Caco-2 (cell line): ENCODE measurements at regions not wholly inside any gene's neighbourhood (a gene's known extent, or its start where the extent isn't known, plus 50 kb on each side); places are given as distances from the start of the nearest gene placed in this dataset.

Experiments used
- BruUV-seq: library from RNA; stranded (reverse); fragments of 400-500 nt; replicated peaks from 2 replicates; lab custom pipeline; 2021; lab: Mats Ljungman, UMichigan
- CTCF ChIA-PET: fragments of 300-600 bp; sonication (Branson Sonifier 250); formaldehyde crosslinking; loops from one replicate; lab custom pipeline; 2022; ENCODE audit warnings: antibody characterized with exemption; lab: Charles Lee
- POLR2A ChIA-PET: fragments of 300-600 bp; sonication (Branson Sonifier 250); formaldehyde crosslinking; loops from one replicate; lab custom pipeline; 2022; ENCODE audit warnings: antibody characterized with exemption; lab: Charles Lee
- DNase-seq, 2 experiments: peaks; one replicate each; pipeline versions ENCODE4 v3.0.0 to v3.0.0-alpha.2; 2020 to 2022
- H3K27me3 ChIP-seq: replicated peaks from 2 replicates; pipeline ENCODE4 v1.6.0; 2011; ENCODE audit warnings: low read length; ENCODE audit not compliant: control insufficient read depth, insufficient read depth
- H3K36me3 ChIP-seq: 2 replicates; pipeline ENCODE4 v1.5.1; 2011; ENCODE audit warnings: low read length; ENCODE audit not compliant: control insufficient read depth, insufficient read depth
- H3K4me1 ChIP-seq: fragments of 250-450 bp; sonication (Bioruptor Pico); 2 replicates; pipeline ENCODE4 v1.5.1; 2020; ENCODE audit warnings: mild to moderate bottlenecking
- H3K4me3 ChIP-seq: 2 replicates; pipeline ENCODE4 v1.5.1; 2011; ENCODE audit warnings: low read depth, mild to moderate bottlenecking, control low read depth, low read length
- H3K9me3 ChIP-seq: fragments of 250-450 bp; sonication (Bioruptor Pico); 2 replicates; pipeline ENCODE4 v1.5.1; 2020; ENCODE audit warnings: mild to moderate bottlenecking, moderate library complexity
- H3K27ac Mint-ChIP-seq: one replicate; pipeline ENCODE4 v1.8.0; 2022; ENCODE audit warnings: mixed read lengths; ENCODE audit not compliant: unreplicated experiment
- H3K27me3 Mint-ChIP-seq: one replicate; pipeline ENCODE4 v1.8.0; 2022; ENCODE audit warnings: mixed read lengths; ENCODE audit not compliant: insufficient read depth, unreplicated experiment
- H3K36me3 Mint-ChIP-seq: one replicate; pipeline ENCODE4 v1.8.0; 2022; ENCODE audit warnings: mild to moderate bottlenecking, mixed read lengths; ENCODE audit not compliant: insufficient read depth, unreplicated experiment
- H3K4me1 Mint-ChIP-seq: one replicate; pipeline ENCODE4 v1.8.0; 2022; ENCODE audit warnings: low read depth, mixed read lengths; ENCODE audit not compliant: unreplicated experiment
- H3K4me3 Mint-ChIP-seq: one replicate; pipeline ENCODE4 v1.8.0; 2022; ENCODE audit warnings: mild to moderate bottlenecking, moderate library complexity, mixed read lengths; ENCODE audit not compliant: unreplicated experiment
- H3K9me3 Mint-ChIP-seq: one replicate; pipeline ENCODE4 v1.8.0; 2022; ENCODE audit warnings: mixed read lengths; ENCODE audit not compliant: unreplicated experiment
- CTCF ChIP-seq, 2 experiments: fragments of 200-600 bp in 1 of 2; IDR thresholded peaks; 1 replicate in 1 of 2; 2 replicates in 1 of 2; pipeline versions ENCODE4 v1.5.1 to v1.8.0; 2011 to 2022; ENCODE audit warnings: antibody characterized with exemption in 1 of 2, control low read depth in 1 of 2, inconsistent platforms in 1 of 2, low read depth in 1 of 2, low read length in 1 of 2, mild to moderate bottlenecking in 1 of 2, moderate library complexity in 1 of 2; ENCODE audit not compliant: insufficient read depth in 1 of 2, severe bottlenecking in 1 of 2, unreplicated experiment in 1 of 2
- intact Hi-C: fragments of 100-400 bp; cut with micrococcal nuclease; formaldehyde crosslinking; loops from one replicate; pipeline ENCODE4 v1.10.0; 2022; ENCODE audit not compliant: unreplicated experiment

GRCh38 chr5:120240706-120241105, 223.4 kb upstream of the PRR16 start:
- DNase-seq: no peak
- no peak overlapping the region for H3K4me3 ChIP-seq
- no peaks in the 10 kb centered on the region for H3K36me3 ChIP-seq
- peaks cover 7% of the 10 kb centered on the region for H3K9me3 Mint-ChIP-seq
- H3K27me3 Mint-ChIP-seq: peaks cover under 1% of the 10 kb centered on the region
- no peaks in the 10 kb centered on the region for H3K9me3 ChIP-seq
- CTCF ChIA-PET: no interaction called here
- no peak for TF ChIP-seq CTCF (IDR thresholded peaks at IDR 0.05; ENCODE audit: insufficient read depth in 1 of 2, low read depth in 1 of 2, low read length in 1 of 2, severe bottlenecking in 1 of 2, unreplicated experiment in 1 of 2)
- intact Hi-C loops: no loop called here
- POLR2A ChIA-PET: no interaction called here
- H3K36me3 Mint-ChIP-seq: no peaks in the 10 kb centered on the region
- H3K4me3 Mint-ChIP-seq: no peak overlapping the region
- no TSS peak for BruUV-seq
- peaks cover 7% of the 10 kb centered on the region for H3K4me1 ChIP-seq
- H3K27ac Mint-ChIP-seq: no peak overlapping the region
- no peaks in the 10 kb centered on the region; the same call in 1 of the 2 replicates for H3K27me3 ChIP-seq
- peaks cover 7% of the 10 kb centered on the region for H3K4me1 Mint-ChIP-seq

- ChIA-PET POLR2A (no interaction called here), CTCF (no interaction called here)
- Mint-ChIP-seq H3K4me3 (no peak overlapping the region), H3K27ac (no peak overlapping the region), H3K9me3 (no peaks in the 10 kb centered on the region), H3K4me1 (peaks cover under 1% of the 10 kb centered on the region), H3K27me3 (peaks cover 2% of the 10 kb centered on the region), H3K36me3 (no peaks in the 10 kb centered on the region)
- Histone ChIP-seq H3K27me3 (no peaks in the 10 kb centered on the region; the same call in 1 of the 2 replicates), H3K9me3 (no peaks in the 10 kb centered on the region), H3K36me3 (no peaks in the 10 kb centered on the region), H3K4me1 (peaks cover 3% of the 10 kb centered on the region), H3K4me3 (no peak overlapping the region)
- no TSS peak for BruUV-seq
- TF ChIP-seq CTCF (IDR thresholded peaks at IDR 0.05; ENCODE audit: insufficient read depth in 1 of 2, low read depth in 1 of 2, low read length in 1 of 2, severe bottlenecking in 1 of 2, unreplicated experiment in 1 of 2): no peak
- intact Hi-C loops: no loop called here
- no peak for DNase-seq
Observed at GRCh38 chr5:120241400-120241799, 222.7 kb upstream of the PRR16 start.

GRCh38 chr5:120251898-120252297, 212.2 kb upstream of the PRR16 start:
- Mint-ChIP-seq H3K27me3 (peaks cover 3% of the 10 kb centered on the region), H3K4me1 (no peaks in the 10 kb centered on the region), H3K36me3 (no peaks in the 10 kb centered on the region), H3K27ac (no peak overlapping the region), H3K9me3 (no peaks in the 10 kb centered on the region), H3K4me3 (no peak overlapping the region)
- no peaks in the 10 kb centered on the region for H3K36me3 ChIP-seq
- no peak for DNase-seq
- POLR2A ChIA-PET: no interaction called here
- no peaks in the 10 kb centered on the region for H3K9me3 ChIP-seq
- CTCF ChIA-PET: no interaction called here
- no TSS peak for BruUV-seq
- no peaks in the 10 kb centered on the region for H3K4me1 ChIP-seq
- intact Hi-C loops: no loop called here
- H3K27me3 ChIP-seq: no peaks in the 10 kb centered on the region
- TF ChIP-seq CTCF (IDR thresholded peaks at IDR 0.05; ENCODE audit: insufficient read depth in 1 of 2, low read depth in 1 of 2, low read length in 1 of 2, severe bottlenecking in 1 of 2, unreplicated experiment in 1 of 2): no peak
- H3K4me3 ChIP-seq: no peak overlapping the region
